H1 (cell line): ENCODE measurements at regions not wholly inside any gene's neighbourhood (a gene's known extent, or its start where the extent isn't known, plus 50 kb on each side); places are given as distances from the start of the nearest gene placed in this dataset.

Experiments used
- CTCF ChIA-PET: fragments of 300-600 bp; sonication (Branson Sonifier 250); formaldehyde crosslinking; loops from one replicate; lab custom pipeline; 2021; ENCODE audit not compliant: partially characterized antibody; lab: Charles Lee
- POLR2A ChIA-PET: fragments of 300-600 bp; sonication (Branson Sonifier 250); formaldehyde crosslinking; loops from one replicate; lab custom pipeline; 2021; ENCODE audit warnings: inconsistent platforms; ENCODE audit not compliant: partially characterized antibody; lab: Charles Lee
- DNase-seq, 2 experiments: peaks; one replicate each; pipeline versions ENCODE4 v3.0.0 to v3.0.0-alpha.2; 2010 to 2022; ENCODE audit warnings: low spot score in 2 of 2, low read depth in 1 of 2, mixed read lengths in 1 of 2
- FAIRE-seq: peaks from 2 replicates; lab custom pipeline; 2011; peaks lifted over from hg19 to GRCh38; lab: Jason Lieb, UNC
- H2AFZ ChIP-seq: 2 replicates; pipeline ENCODE4 v1.8.1; 2012; ENCODE audit warnings: low read length, inconsistent platforms
- H2AK5ac ChIP-seq: 2 replicates; pipeline ENCODE4 v1.6.1; 2013; ENCODE audit warnings: low read depth, low read length
- H2BK120ac ChIP-seq: replicated peaks from 2 replicates; pipeline ENCODE3; 2013; ENCODE audit warnings: low read depth, low read length, inconsistent platforms
- H2BK12ac ChIP-seq: 2 replicates; pipeline ENCODE4 v1.6.1; 2013; ENCODE audit warnings: low read depth, low read length
- H2BK15ac ChIP-seq: 2 replicates; pipeline ENCODE4 v1.6.1; 2013; ENCODE audit warnings: low read length
- H2BK20ac ChIP-seq: 2 replicates; pipeline ENCODE4 v1.6.1; 2013; ENCODE audit warnings: low read length
- H2BK5ac ChIP-seq: 2 replicates; pipeline ENCODE4 v1.6.1; 2013; ENCODE audit warnings: low read depth, low read length
- H3K14ac ChIP-seq: 2 replicates; pipeline ENCODE4 v1.6.1; 2013; ENCODE audit warnings: inconsistent platforms; ENCODE audit not compliant: insufficient read length
- H3K18ac ChIP-seq: 2 replicates; pipeline ENCODE4 v1.6.1; 2013; ENCODE audit warnings: low read length; ENCODE audit errors: extremely low read depth
- H3K23ac ChIP-seq: 2 replicates; pipeline ENCODE4 v1.6.1; 2013; ENCODE audit warnings: inconsistent platforms; ENCODE audit not compliant: insufficient read length
- H3K23me2 ChIP-seq: 2 replicates; pipeline ENCODE4 v1.6.1; 2013; ENCODE audit warnings: low read depth, low read length
- H3K27ac ChIP-seq: 2 replicates; pipeline ENCODE4 v1.6.1; 2011; ENCODE audit warnings: low read depth, low read length, inconsistent platforms
- H3K27me3 ChIP-seq, 4 experiments: replicated peaks in 1 of 4; 1 replicate in 1 of 4; 2 replicates in 3 of 4; pipeline versions ENCODE4 v1.6.1 to v1.8.1; 2011 to 2013; ENCODE audit warnings: low read length in 3 of 4, mild to moderate bottlenecking in 3 of 4, inconsistent platforms in 2 of 4, mixed read lengths in 2 of 4, moderate library complexity in 1 of 4; ENCODE audit not compliant: control insufficient read depth in 3 of 4, insufficient read depth in 3 of 4; ENCODE audit errors: extremely low read depth in 1 of 4
- H3K36me3 ChIP-seq, 4 experiments: 2 replicates each; pipeline versions ENCODE4 v1.6.1 to v1.8.1; 2011 to 2013; ENCODE audit warnings: mild to moderate bottlenecking in 4 of 4, low read length in 3 of 4, moderate library complexity in 2 of 4, control low read depth in 1 of 4, inconsistent platforms in 1 of 4; ENCODE audit not compliant: insufficient read depth in 4 of 4, control insufficient read depth in 2 of 4
- H3K4ac ChIP-seq: replicated peaks from 2 replicates; pipeline ENCODE3; 2013; ENCODE audit warnings: low read length, low read depth, mixed read lengths, inconsistent platforms; ENCODE audit not compliant: insufficient read length
- H3K4me1 ChIP-seq, 4 experiments: replicated peaks in 1 of 4; 1 replicate in 1 of 4; 2 replicates in 3 of 4; pipeline versions ENCODE4 v1.6.1 to v1.8.1; 2011 to 2013; ENCODE audit warnings: low read length in 3 of 4, inconsistent platforms in 2 of 4, mixed read lengths in 1 of 4; ENCODE audit not compliant: insufficient read depth in 4 of 4, control insufficient read depth in 3 of 4
- H3K4me2 ChIP-seq, 2 experiments: 2 replicates each; pipeline versions ENCODE4 v1.6.1 to v1.8.1; 2011 to 2013; ENCODE audit warnings: low read depth in 2 of 2, low read length in 2 of 2, control low read depth in 1 of 2, inconsistent platforms in 1 of 2, mild to moderate bottlenecking in 1 of 2; ENCODE audit not compliant: insufficient read depth in 1 of 2
- H3K4me3 ChIP-seq, 4 experiments: fragments of 200-600, 300-600 bp in 1 of 4; sonication (generic), shearing (Covaris generic), sonication (Bioruptor Twin) in 1 of 4; 2 replicates each; pipeline versions ENCODE4 v1.5.1 to v1.8.1; 2011 to 2016; ENCODE audit warnings: low read length in 4 of 4, low read depth in 3 of 4, control low read depth in 2 of 4, inconsistent platforms in 2 of 4, mild to moderate bottlenecking in 2 of 4, mixed read lengths in 1 of 4, moderate library complexity in 1 of 4; ENCODE audit not compliant: insufficient read depth in 2 of 4; ENCODE audit errors: extremely low read depth in 1 of 4
- H3K56ac ChIP-seq: replicated peaks from 2 replicates; pipeline ENCODE3; 2013; ENCODE audit warnings: low read depth, mild to moderate bottlenecking, mixed read lengths, low read length, inconsistent platforms; ENCODE audit not compliant: insufficient read length
- H3K79me1 ChIP-seq: 2 replicates; pipeline ENCODE4 v1.6.1; 2013; ENCODE audit warnings: low read depth, low read length, control low read depth
- H3K79me2 ChIP-seq, 2 experiments: 2 replicates each; pipeline versions ENCODE4 v1.6.1 to v1.8.1; 2012 to 2013; ENCODE audit warnings: low read length in 2 of 2, mild to moderate bottlenecking in 2 of 2, inconsistent platforms in 1 of 2; ENCODE audit not compliant: insufficient read depth in 2 of 2, control insufficient read depth in 1 of 2
- H3K9ac ChIP-seq, 4 experiments: replicated peaks in 1 of 4; 1 replicate in 1 of 4; 2 replicates in 3 of 4; pipeline versions ENCODE4 v1.6.1 to v1.8.1; 2011 to 2013; ENCODE audit warnings: low read depth in 3 of 4, low read length in 3 of 4, control low read depth in 2 of 4, mild to moderate bottlenecking in 2 of 4, moderate library complexity in 2 of 4, inconsistent platforms in 1 of 4; ENCODE audit errors: extremely low read depth in 1 of 4
- H3K9me3 ChIP-seq, 2 experiments: 2 replicates each; pipeline versions ENCODE4 v1.6.1 to v1.8.1; 2012 to 2013; ENCODE audit warnings: mild to moderate bottlenecking in 2 of 2, moderate library complexity in 2 of 2, control low read depth in 1 of 2, inconsistent platforms in 1 of 2, low read depth in 1 of 2, low read length in 1 of 2, mixed read lengths in 1 of 2; ENCODE audit not compliant: insufficient read depth in 2 of 2
- H4K20me1 ChIP-seq, 2 experiments: replicated peaks in 1 of 2; 2 replicates each; pipeline versions ENCODE3 to v1.8.1; 2011 to 2013; ENCODE audit warnings: inconsistent platforms in 2 of 2, low read length in 2 of 2, mild to moderate bottlenecking in 1 of 2; ENCODE audit not compliant: insufficient read depth in 2 of 2, control insufficient read depth in 1 of 2
- H4K5ac ChIP-seq: 2 replicates; pipeline ENCODE4 v1.6.1; 2013; ENCODE audit warnings: low read length, low read depth, mixed read lengths, inconsistent platforms; ENCODE audit not compliant: insufficient read length
- H4K8ac ChIP-seq: 2 replicates; pipeline ENCODE4 v1.8.0; 2013; ENCODE audit warnings: mild to moderate bottlenecking, moderate library complexity, low read length, inconsistent platforms; ENCODE audit not compliant: insufficient read depth; ENCODE audit errors: extremely low read depth
- H4K91ac ChIP-seq: replicated peaks from 2 replicates; pipeline ENCODE3; 2013; ENCODE audit warnings: low read length, mixed read lengths, inconsistent platforms; ENCODE audit not compliant: insufficient read length
- ASH2L ChIP-seq: fragments of 200-600, 300-600 bp; sonication (generic); IDR thresholded peaks from one replicate; pipeline ENCODE4 v1.7.1; 2017; ENCODE audit warnings: low read length
- BCL11A ChIP-seq, 2 experiments: IDR thresholded peaks; one replicate each; pipeline ENCODE4 v1.6.1; 2011; ENCODE audit warnings: low read depth in 2 of 2, low read length in 2 of 2, mild to moderate bottlenecking in 2 of 2
- CBX8 ChIP-seq: fragments of 300-800, 300-1000 bp; sonication (generic); IDR thresholded peaks from 2 replicates; pipeline ENCODE4 v1.7.1; 2016; ENCODE audit warnings: low read depth, low read length, borderline replicate concordance
- CHD1 ChIP-seq: IDR thresholded peaks from 2 replicates; pipeline ENCODE4 v1.6.1; 2012; ENCODE audit warnings: low read depth, low read length, improper control_type of control experiment
- CTBP2 ChIP-seq: IDR thresholded peaks from 2 replicates; pipeline ENCODE4 v1.7.0; 2011; ENCODE audit warnings: borderline replicate concordance, mild to moderate bottlenecking, moderate library complexity, mixed read lengths, low read length; ENCODE audit not compliant: insufficient read depth, insufficient read length
- SP1 ChIP-seq: IDR thresholded peaks from 2 replicates; pipeline ENCODE4 v1.6.1; 2011; ENCODE audit warnings: low read depth, low read length
- WGBS, 2 experiments: shearing (Covaris generic) in 1 of 2; methylation state at CpG; one replicate each; pipeline versions ENCODE4 v1.1.6 to v1.1.7; 2013 to 2015; ENCODE audit warnings: low lambda C conversion rate in 2 of 2, mixed read lengths in 2 of 2, inconsistent platforms in 1 of 2, low coverage in 1 of 2, missing lambda C conversion rate in 1 of 2; ENCODE audit not compliant: insufficient replicate concordance in 2 of 2, insufficient coverage in 1 of 2, insufficient read length in 1 of 2; ENCODE audit errors: extremely low coverage in 1 of 2, missing lambda C conversion rate in 1 of 2; 5-methylcytosine and 5-hydroxymethylcytosine counted together

DNA sequence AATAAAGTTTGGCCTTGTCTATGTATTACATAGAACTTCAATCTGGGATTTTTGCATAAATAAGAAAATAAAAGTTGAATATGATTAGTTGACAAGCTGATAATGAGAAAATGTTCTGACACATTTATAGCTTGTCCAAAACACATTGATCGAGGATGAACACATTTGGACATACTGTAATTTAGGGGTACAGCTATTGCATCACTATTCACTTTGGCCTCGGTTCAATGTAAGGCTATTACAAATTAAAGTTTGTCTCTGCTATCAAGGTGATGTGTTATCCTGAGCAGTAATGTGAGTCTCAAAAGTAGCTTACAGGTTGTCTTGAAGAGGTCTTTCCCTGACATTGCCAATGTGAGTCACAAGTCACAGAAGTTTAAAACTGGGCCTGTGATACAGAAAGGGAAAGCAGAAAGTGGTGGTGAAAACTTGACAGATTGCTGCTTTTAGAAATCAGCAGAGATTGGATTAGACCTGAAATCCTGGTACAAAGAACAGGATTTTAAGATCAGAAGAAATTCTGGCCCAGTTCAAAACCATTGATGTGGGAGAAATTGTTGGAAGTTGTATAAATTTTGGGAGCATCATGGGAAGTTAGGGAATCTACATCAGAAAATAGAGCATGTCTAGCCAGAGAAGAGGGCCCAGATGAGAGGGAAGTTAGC is 674.1 kb downstream of the NYAP2 start:
- H2AFZ ChIP-seq, result no peak overlapping the region
- no peak overlapping the region for H3K18ac ChIP-seq
- no peaks in the 10 kb centered on the region for H3K4me1 ChIP-seq
- H2AK5ac ChIP-seq, result no peak overlapping the region
- no peaks in the 10 kb centered on the region for H3K27me3 ChIP-seq
- H3K27ac ChIP-seq, result no peak overlapping the region
- POLR2A ChIA-PET, result no interaction called here
- CTCF ChIA-PET, result no interaction called here
- no peak overlapping the region for H4K8ac ChIP-seq
- H3K23me2 ChIP-seq, result no peaks in the 10 kb centered on the region
- H3K14ac ChIP-seq, result no peak overlapping the region
- H4K91ac ChIP-seq, result no peak overlapping the region
- no peak for FAIRE-seq
- no peaks in the 10 kb centered on the region for H3K79me2 ChIP-seq
- no peak for DNase-seq
- H2BK12ac ChIP-seq, result no peak overlapping the region
- WGBS, 2 experiments, result 90% methylated on average over 2 of the region's 2 CpGs; no CpG with 5 or more reads in 1 of the 2 experiments
- no peak overlapping the region for H3K23ac ChIP-seq
- H4K20me1 ChIP-seq, result no peaks in the 10 kb centered on the region
- no peak overlapping the region for H3K4me2 ChIP-seq
- no peak overlapping the region for H2BK5ac ChIP-seq
- no peak overlapping the region for H3K56ac ChIP-seq
- H3K4me3 ChIP-seq, result no peak overlapping the region
- H3K9me3 ChIP-seq, result no peaks in the 10 kb centered on the region
- no peak overlapping the region for H2BK15ac ChIP-seq
- no peak overlapping the region for H4K5ac ChIP-seq
- H3K79me1 ChIP-seq, result no peaks in the 10 kb centered on the region
- H2BK120ac ChIP-seq, result no peak overlapping the region
- H3K9ac ChIP-seq, result no peak overlapping the region
- H3K36me3 ChIP-seq, result no peaks in the 10 kb centered on the region
- H3K4ac ChIP-seq, result no peak overlapping the region
- H2BK20ac ChIP-seq, result no peak overlapping the region
- TF ChIP-seq SP1, result no peak
- no peak for TF ChIP-seq ASH2L
- no peak for TF ChIP-seq CTBP2
- no peak for TF ChIP-seq CHD1
- no peak for TF ChIP-seq CBX8
- no peak for TF ChIP-seq BCL11A (IDR thresholded peaks at IDR 0.05; ENCODE audit: low read depth in 2 of 2, low read length in 2 of 2)
